HT1080 (cell line): ENCODE measurements at regions not wholly inside any gene's neighbourhood (a gene's known extent, or its start where the extent isn't known, plus 50 kb on each side); places are given as distances from the start of the nearest gene placed in this dataset.

ENCODE experiments used
- DNase-seq: peaks from one replicate; pipeline ENCODE4 v3.0.0-alpha.2; 2015; ENCODE audit warnings: low read depth

GRCh38 chr9:16230731-16231130, 639.7 kb downstream of the BNC2 start:
- no peak for DNase-seq

GRCh38 chr9:16236311-16236710, 634.2 kb downstream of the BNC2 start:
- no peak for DNase-seq

GRCh38 chr9:16236882-16237281, 633.6 kb downstream of the BNC2 start:
- DNase-seq = no peak

GRCh38 chr9:16238623-16239138, 631.8 kb downstream of the BNC2 start:
- no peak for DNase-seq

- DNase-seq = peak; percentile 59
Observed at GRCh38 chr9:16241231-16241630, 629.2 kb downstream of the BNC2 start.

GRCh38 chr9:16243798-16244197, 626.7 kb downstream of the BNC2 start:
- DNase-seq = no peak

GRCh38 chr9:16245756-16246440, 624.6 kb downstream of the BNC2 start:
- no peak for DNase-seq

- no peak for DNase-seq
Observed at GRCh38 chr9:16246785-16247184, 623.7 kb downstream of the BNC2 start.

- peak; percentile 60 for DNase-seq
Observed at GRCh38 chr9:16247188-16247875, 623.1 kb downstream of the BNC2 start.

GRCh38 chr9:16248822-16249221, 621.6 kb downstream of the BNC2 start:
- no peak for DNase-seq

GRCh38 chr9:16252616-16253015, 617.9 kb downstream of the BNC2 start:
- DNase-seq = no peak

- DNase-seq = no peak
Observed at GRCh38 chr9:16254674-16255073, 615.8 kb downstream of the BNC2 start.

GRCh38 chr9:16255217-16255616, 615.3 kb downstream of the BNC2 start:
- DNase-seq = no peak

- DNase-seq = no peak
Observed at GRCh38 chr9:16257604-16258003, 612.9 kb downstream of the BNC2 start.

- no peak for DNase-seq
Observed at GRCh38 chr9:16258191-16258590, 612.3 kb downstream of the BNC2 start.

- DNase-seq = no peak
Observed at GRCh38 chr9:16258708-16259107, 611.8 kb downstream of the BNC2 start.

- peak; percentile 37 for DNase-seq
Observed at GRCh38 chr9:16262477-16263261, 607.8 kb downstream of the BNC2 start.

- no peak for DNase-seq
Observed at GRCh38 chr9:16265688-16266087, 604.8 kb downstream of the BNC2 start.

- no peak for DNase-seq
Observed at GRCh38 chr9:16266648-16267276, 603.7 kb downstream of the BNC2 start.

- peak; percentile 24 for DNase-seq
Observed at GRCh38 chr9:16267281-16268066, 603.0 kb downstream of the BNC2 start.
